Liver (tissue), 8 donors: ENCODE measurements at regions not wholly inside any gene's neighbourhood (a gene's known extent, or its start where the extent isn't known, plus 50 kb on each side); places are given as distances from the start of the nearest gene placed in this dataset.

Experiments used
- DNase-seq: peaks from one replicate; pipeline ENCODE4 v3.0.0-alpha.2; 2017; ENCODE audit warnings: low spot score
- H3K27ac ChIP-seq, 2 donors: one replicate each; pipeline ENCODE4 v1.7.0; 2013; ENCODE audit warnings: inconsistent platforms in 2 of 2, low read length in 2 of 2, control low read depth in 1 of 2, low read depth in 1 of 2, mild to moderate bottlenecking in 1 of 2
- H3K27me3 ChIP-seq, 4 donors: one replicate each; pipeline versions ENCODE4 v1.6.1 to v1.7.0; 2013; ENCODE audit warnings: low read length in 3 of 4, inconsistent platforms in 1 of 4, mild to moderate bottlenecking in 1 of 4, moderate library complexity in 1 of 4; ENCODE audit not compliant: control insufficient read depth in 4 of 4, insufficient read depth in 4 of 4
- H3K36me3 ChIP-seq, 4 donors: one replicate each; pipeline versions ENCODE4 v1.6.1 to v1.7.0; 2013; ENCODE audit warnings: low read length in 3 of 4, mild to moderate bottlenecking in 3 of 4, low read depth in 1 of 4, moderate library complexity in 1 of 4; ENCODE audit not compliant: control insufficient read depth in 4 of 4, insufficient read depth in 3 of 4
- H3K4me1 ChIP-seq, 4 donors: one replicate each; pipeline versions ENCODE4 v1.6.1 to v1.7.0; 2013; ENCODE audit warnings: low read length in 3 of 4, mild to moderate bottlenecking in 3 of 4, moderate library complexity in 1 of 4; ENCODE audit not compliant: control insufficient read depth in 4 of 4, insufficient read depth in 4 of 4
- H3K4me3 ChIP-seq, 3 donors: one replicate each; pipeline versions ENCODE4 v1.6.1 to v1.7.0; 2013; ENCODE audit warnings: low read length in 3 of 3, control low read depth in 1 of 3, low read depth in 1 of 3, mild to moderate bottlenecking in 1 of 3
- H3K9ac ChIP-seq, 2 donors: one replicate each; pipeline ENCODE4 v1.7.0; 2013; ENCODE audit warnings: low read length in 2 of 2, mild to moderate bottlenecking in 2 of 2, moderate library complexity in 2 of 2, control low read depth in 1 of 2, low read depth in 1 of 2
- H3K9me3 ChIP-seq, 4 donors: one replicate each; pipeline versions ENCODE4 v1.6.1 to v1.7.0; 2013; ENCODE audit warnings: low read length in 3 of 4; ENCODE audit not compliant: control insufficient read depth in 4 of 4
- FOXA1 ChIP-seq: IDR thresholded peaks from 2 replicates; pipeline ENCODE4 v1.6.1; 2016; ENCODE audit warnings: antibody characterized with exemption
- FOXA2 ChIP-seq: IDR thresholded peaks from 2 replicates; pipeline ENCODE4 v1.6.1; 2016; ENCODE audit warnings: antibody characterized with exemption
- GABPA ChIP-seq, 2 donors: IDR thresholded peaks in 1 of 2; conservative IDR thresholded peaks in 1 of 2; 2 replicates each; pipeline ENCODE4 v1.6.1; 2016; ENCODE audit warnings: antibody characterized with exemption in 2 of 2, mild to moderate bottlenecking in 1 of 2, moderate library complexity in 1 of 2
- HNF4A ChIP-seq, 2 donors: conservative IDR thresholded peaks; 2 replicates each; pipeline ENCODE4 v1.6.1; 2016; ENCODE audit warnings: antibody characterized with exemption in 2 of 2, mild to moderate bottlenecking in 2 of 2
- HNF4G ChIP-seq: IDR thresholded peaks from 2 replicates; pipeline ENCODE4 v1.6.1; 2016; ENCODE audit warnings: antibody characterized with exemption
- JUND ChIP-seq, 2 donors: IDR thresholded peaks; 2 replicates each; pipeline ENCODE4 v1.6.1; 2016; ENCODE audit warnings: antibody characterized with exemption in 2 of 2
- NR2F2 ChIP-seq: IDR thresholded peaks from 2 replicates; pipeline ENCODE4 v1.6.1; 2016; ENCODE audit warnings: antibody characterized with exemption
- RAD21 ChIP-seq, 2 donors: IDR thresholded peaks; 2 replicates each; pipeline ENCODE4 v1.6.1; 2016; ENCODE audit warnings: antibody characterized with exemption in 2 of 2, mild to moderate bottlenecking in 2 of 2
- SP1 ChIP-seq: IDR thresholded peaks from 2 replicates; pipeline ENCODE4 v1.6.1; 2018; ENCODE audit warnings: antibody characterized with exemption, mild to moderate bottlenecking
- TAF1 ChIP-seq: conservative IDR thresholded peaks from 2 replicates; pipeline ENCODE4 v1.6.1; 2016; ENCODE audit warnings: antibody characterized with exemption, mild to moderate bottlenecking
- YY1 ChIP-seq: IDR thresholded peaks from 2 replicates; pipeline ENCODE4 v1.6.1; 2016; ENCODE audit warnings: antibody characterized with exemption, mild to moderate bottlenecking
- ZBTB33 ChIP-seq: IDR thresholded peaks from 2 replicates; pipeline ENCODE4 v1.6.1; 2016; ENCODE audit warnings: antibody characterized with exemption
- WGBS: extraction: QIAGEN DNeasy Blood & Tissue Kit; methylation state at CpG from one replicate; pipeline ENCODE4 v1.1.7; 2013; 5-methylcytosine and 5-hydroxymethylcytosine counted together
- TF ChIP-seq, protein P1 (sequence below): IDR thresholded peaks from 2 replicates; pipeline ENCODE4 v1.6.1; 2016; ENCODE audit warnings: antibody characterized with exemption
- TF ChIP-seq, protein P2 (sequence below): IDR thresholded peaks from 2 replicates; pipeline ENCODE4 v1.6.1; 2016; ENCODE audit warnings: antibody characterized with exemption, mild to moderate bottlenecking
- TF ChIP-seq, protein P3 (sequence below): fragments of 150-350 bp; IDR thresholded peaks from 2 replicates; pipeline ENCODE4 v1.5.1; 2017; ENCODE audit warnings: improper control_type of control experiment, low read depth, low read length; ENCODE audit not compliant: missing input control
- donor health status: healthy.
- donor health status: healthy.
- donor health status: healthy.
- donor health status: healthy.
- donor health status: healthy.

DNA sequence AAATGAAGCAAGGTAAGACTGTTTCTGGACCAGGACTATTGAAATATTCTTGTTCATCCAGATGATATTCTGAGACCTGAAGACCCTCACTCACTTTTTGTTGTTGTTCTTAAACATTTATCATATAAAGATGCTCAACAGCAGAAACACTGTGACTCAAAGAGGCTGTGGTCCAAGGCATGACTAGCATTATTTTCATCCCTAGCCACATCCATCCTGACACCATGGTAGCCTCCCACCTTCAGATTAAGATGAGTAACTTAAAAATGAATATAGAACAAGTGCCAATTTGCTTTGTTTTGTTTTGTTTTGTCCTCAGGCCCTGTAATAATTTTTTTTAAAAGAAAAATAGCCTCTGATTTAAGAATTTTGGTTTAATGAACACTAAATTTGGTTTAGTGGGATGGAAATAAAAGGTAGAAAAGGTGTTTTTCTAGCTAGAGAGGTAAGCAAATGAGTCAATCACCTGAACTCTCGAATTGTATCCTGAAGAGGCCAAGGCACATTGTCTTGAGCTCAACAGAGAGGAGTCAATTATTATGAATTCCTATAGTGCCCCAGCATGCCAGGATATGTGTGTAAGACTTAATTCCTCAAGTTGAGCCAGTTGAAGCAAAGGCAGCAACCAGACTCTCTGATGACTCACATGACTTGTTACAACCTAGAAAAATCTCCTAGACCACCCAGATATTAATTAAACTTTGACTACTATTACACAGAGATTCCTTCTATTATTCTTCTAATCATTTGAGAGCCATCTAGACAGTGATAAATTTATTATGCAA is 380.1 kb upstream of the TUSC1 start:
- no peaks in the 10 kb centered on the region for H3K4me1 ChIP-seq
- no peaks in the 10 kb centered on the region for H3K27me3 ChIP-seq
- WGBS: 17% methylated on average over 1 of the region's 1 CpG
- H3K27ac ChIP-seq: no peak overlapping the region
- no peak overlapping the region for H3K9ac ChIP-seq
- H3K36me3 ChIP-seq: no peaks in the 10 kb centered on the region
- no peak for DNase-seq
- TF ChIP-seq ZBTB33 (no peak), FOXA1 (no peak), GABPA (IDR thresholded peaks at IDR 0.05 in 1 of 2, conservative IDR thresholded peaks at IDR 0.05 in 1 of 2) (no peak), SP1 (no peak), YY1 (no peak), JUND (IDR thresholded peaks at IDR 0.05) (no peak), RAD21 (IDR thresholded peaks at IDR 0.05) (no peak), FOXA2 (no peak), HNF4G (no peak), TAF1 (no peak), NR2F2 (no peak)
- TF ChIP-seq, protein P1, sequence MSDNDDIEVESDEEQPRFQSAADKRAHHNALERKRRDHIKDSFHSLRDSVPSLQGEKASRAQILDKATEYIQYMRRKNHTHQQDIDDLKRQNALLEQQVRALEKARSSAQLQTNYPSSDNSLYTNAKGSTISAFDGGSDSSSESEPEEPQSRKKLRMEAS: no peak
- TF ChIP-seq, protein P2, sequence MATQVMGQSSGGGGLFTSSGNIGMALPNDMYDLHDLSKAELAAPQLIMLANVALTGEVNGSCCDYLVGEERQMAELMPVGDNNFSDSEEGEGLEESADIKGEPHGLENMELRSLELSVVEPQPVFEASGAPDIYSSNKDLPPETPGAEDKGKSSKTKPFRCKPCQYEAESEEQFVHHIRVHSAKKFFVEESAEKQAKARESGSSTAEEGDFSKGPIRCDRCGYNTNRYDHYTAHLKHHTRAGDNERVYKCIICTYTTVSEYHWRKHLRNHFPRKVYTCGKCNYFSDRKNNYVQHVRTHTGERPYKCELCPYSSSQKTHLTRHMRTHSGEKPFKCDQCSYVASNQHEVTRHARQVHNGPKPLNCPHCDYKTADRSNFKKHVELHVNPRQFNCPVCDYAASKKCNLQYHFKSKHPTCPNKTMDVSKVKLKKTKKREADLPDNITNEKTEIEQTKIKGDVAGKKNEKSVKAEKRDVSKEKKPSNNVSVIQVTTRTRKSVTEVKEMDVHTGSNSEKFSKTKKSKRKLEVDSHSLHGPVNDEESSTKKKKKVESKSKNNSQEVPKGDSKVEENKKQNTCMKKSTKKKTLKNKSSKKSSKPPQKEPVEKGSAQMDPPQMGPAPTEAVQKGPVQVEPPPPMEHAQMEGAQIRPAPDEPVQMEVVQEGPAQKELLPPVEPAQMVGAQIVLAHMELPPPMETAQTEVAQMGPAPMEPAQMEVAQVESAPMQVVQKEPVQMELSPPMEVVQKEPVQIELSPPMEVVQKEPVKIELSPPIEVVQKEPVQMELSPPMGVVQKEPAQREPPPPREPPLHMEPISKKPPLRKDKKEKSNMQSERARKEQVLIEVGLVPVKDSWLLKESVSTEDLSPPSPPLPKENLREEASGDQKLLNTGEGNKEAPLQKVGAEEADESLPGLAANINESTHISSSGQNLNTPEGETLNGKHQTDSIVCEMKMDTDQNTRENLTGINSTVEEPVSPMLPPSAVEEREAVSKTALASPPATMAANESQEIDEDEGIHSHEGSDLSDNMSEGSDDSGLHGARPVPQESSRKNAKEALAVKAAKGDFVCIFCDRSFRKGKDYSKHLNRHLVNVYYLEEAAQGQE: no peak
- TF ChIP-seq, protein P3, sequence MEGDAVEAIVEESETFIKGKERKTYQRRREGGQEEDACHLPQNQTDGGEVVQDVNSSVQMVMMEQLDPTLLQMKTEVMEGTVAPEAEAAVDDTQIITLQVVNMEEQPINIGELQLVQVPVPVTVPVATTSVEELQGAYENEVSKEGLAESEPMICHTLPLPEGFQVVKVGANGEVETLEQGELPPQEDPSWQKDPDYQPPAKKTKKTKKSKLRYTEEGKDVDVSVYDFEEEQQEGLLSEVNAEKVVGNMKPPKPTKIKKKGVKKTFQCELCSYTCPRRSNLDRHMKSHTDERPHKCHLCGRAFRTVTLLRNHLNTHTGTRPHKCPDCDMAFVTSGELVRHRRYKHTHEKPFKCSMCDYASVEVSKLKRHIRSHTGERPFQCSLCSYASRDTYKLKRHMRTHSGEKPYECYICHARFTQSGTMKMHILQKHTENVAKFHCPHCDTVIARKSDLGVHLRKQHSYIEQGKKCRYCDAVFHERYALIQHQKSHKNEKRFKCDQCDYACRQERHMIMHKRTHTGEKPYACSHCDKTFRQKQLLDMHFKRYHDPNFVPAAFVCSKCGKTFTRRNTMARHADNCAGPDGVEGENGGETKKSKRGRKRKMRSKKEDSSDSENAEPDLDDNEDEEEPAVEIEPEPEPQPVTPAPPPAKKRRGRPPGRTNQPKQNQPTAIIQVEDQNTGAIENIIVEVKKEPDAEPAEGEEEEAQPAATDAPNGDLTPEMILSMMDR: no peak
- peaks cover 0 to 2% (median 0%) of the 10 kb centered on the region in 4 donors for H3K9me3 ChIP-seq
- no peak overlapping the region for H3K4me3 ChIP-seq

DNA sequence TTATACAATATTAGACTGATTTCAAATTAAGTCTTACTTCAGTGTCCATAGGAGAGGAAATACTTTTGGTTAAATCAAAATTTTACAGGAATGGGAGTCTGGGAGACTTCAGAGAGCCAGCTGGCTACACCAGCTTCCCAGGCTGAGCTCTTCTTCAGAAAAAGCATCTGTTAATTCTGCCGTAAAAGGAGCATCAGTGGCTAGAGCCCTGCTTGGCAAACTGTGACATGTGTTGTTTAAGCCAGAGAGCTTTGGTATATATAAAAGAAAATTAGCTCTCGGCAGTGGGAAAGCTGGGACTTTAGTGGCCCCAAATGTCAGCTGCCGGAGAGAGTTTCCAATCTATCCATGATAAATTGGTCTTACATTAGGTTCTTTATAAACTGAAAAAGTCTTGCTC is 378.8 kb upstream of the TUSC1 start:
- Histone ChIP-seq H3K27ac (no peak overlapping the region), H3K4me3 (no peak overlapping the region), H3K9ac (no peak overlapping the region), H3K9me3 (peaks cover 0 to 2% (median 0%) of the 10 kb centered on the region in 4 donors), H3K27me3 (no peaks in the 10 kb centered on the region), H3K36me3 (no peaks in the 10 kb centered on the region), H3K4me1 (no peaks in the 10 kb centered on the region)
- TF ChIP-seq GABPA (IDR thresholded peaks at IDR 0.05 in 1 of 2, conservative IDR thresholded peaks at IDR 0.05 in 1 of 2): no peak
- no peak for TF ChIP-seq JUND (IDR thresholded peaks at IDR 0.05)
- TF ChIP-seq, protein P2: no peak
- TF ChIP-seq HNF4A (conservative IDR thresholded peaks at IDR 0.05): no peak
- DNase-seq: no peak
- WGBS: 78% methylated on average over 3 of the region's 3 CpGs
